ENCODE measurements at regions not wholly inside any gene's neighbourhood (a gene's known extent, or its start where the extent isn't known, plus 50 kb on each side); places are given as distances from the start of the nearest gene placed in this dataset.

DNA sequence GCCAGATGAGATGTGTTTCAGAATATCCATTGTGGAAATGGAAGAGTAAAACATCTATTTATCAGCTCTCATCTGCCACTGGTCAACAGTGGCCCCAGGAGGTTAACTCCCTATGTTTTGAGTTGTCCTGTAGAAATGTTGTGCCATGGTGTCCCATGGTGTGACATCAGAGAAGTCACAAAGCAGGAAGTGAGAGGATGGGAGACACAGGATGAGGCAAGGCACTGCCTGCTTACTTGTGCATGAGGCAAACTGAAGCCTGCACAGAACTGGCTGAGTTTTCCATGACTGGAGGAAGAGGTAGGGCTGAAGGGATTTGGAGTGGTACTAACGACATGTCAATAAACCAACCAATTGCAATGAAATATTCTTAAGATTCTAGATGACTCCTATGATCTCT, 131.5 kb upstream of the ZNF644 start:
- TF ChIP-seq, protein P1, sequence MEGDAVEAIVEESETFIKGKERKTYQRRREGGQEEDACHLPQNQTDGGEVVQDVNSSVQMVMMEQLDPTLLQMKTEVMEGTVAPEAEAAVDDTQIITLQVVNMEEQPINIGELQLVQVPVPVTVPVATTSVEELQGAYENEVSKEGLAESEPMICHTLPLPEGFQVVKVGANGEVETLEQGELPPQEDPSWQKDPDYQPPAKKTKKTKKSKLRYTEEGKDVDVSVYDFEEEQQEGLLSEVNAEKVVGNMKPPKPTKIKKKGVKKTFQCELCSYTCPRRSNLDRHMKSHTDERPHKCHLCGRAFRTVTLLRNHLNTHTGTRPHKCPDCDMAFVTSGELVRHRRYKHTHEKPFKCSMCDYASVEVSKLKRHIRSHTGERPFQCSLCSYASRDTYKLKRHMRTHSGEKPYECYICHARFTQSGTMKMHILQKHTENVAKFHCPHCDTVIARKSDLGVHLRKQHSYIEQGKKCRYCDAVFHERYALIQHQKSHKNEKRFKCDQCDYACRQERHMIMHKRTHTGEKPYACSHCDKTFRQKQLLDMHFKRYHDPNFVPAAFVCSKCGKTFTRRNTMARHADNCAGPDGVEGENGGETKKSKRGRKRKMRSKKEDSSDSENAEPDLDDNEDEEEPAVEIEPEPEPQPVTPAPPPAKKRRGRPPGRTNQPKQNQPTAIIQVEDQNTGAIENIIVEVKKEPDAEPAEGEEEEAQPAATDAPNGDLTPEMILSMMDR (IDR thresholded peaks at IDR 0.05; ENCODE audit: unreplicated experiment): no peak
- no peaks in the 10 kb centered on the region for H3K36me3 Mint-ChIP-seq (ENCODE audit: low read depth, unreplicated experiment)
- H3K27me3 Mint-ChIP-seq (ENCODE audit: unreplicated experiment): peaks cover 3% of the 10 kb centered on the region
- peaks cover 6% of the 10 kb centered on the region for H3K4me1 Mint-ChIP-seq (ENCODE audit: unreplicated experiment)
- no peak overlapping the region for H3K4me3 Mint-ChIP-seq (ENCODE audit: unreplicated experiment)
- no peak for DNase-seq (ENCODE audit: low spot score)
- H3K9me3 Mint-ChIP-seq (ENCODE audit: unreplicated experiment): no peaks in the 10 kb centered on the region
- H3K27ac Mint-ChIP-seq (ENCODE audit: unreplicated experiment): no peak overlapping the region

GRCh38 chr1:91152331-91152730, 130.5 kb upstream of the ZNF644 start:
- Mint-ChIP-seq H3K27ac (ENCODE audit: unreplicated experiment) (no peak overlapping the region), H3K27me3 (ENCODE audit: unreplicated experiment) (peaks cover 3% of the 10 kb centered on the region), H3K4me1 (ENCODE audit: unreplicated experiment) (peaks cover 6% of the 10 kb centered on the region), H3K9me3 (ENCODE audit: unreplicated experiment) (no peaks in the 10 kb centered on the region), H3K36me3 (ENCODE audit: low read depth, unreplicated experiment) (no peaks in the 10 kb centered on the region), H3K4me3 (ENCODE audit: unreplicated experiment) (no peak overlapping the region)
- TF ChIP-seq, protein P1 (IDR thresholded peaks at IDR 0.05; ENCODE audit: unreplicated experiment): no peak
- DNase-seq (ENCODE audit: low spot score): no peak

DNA sequence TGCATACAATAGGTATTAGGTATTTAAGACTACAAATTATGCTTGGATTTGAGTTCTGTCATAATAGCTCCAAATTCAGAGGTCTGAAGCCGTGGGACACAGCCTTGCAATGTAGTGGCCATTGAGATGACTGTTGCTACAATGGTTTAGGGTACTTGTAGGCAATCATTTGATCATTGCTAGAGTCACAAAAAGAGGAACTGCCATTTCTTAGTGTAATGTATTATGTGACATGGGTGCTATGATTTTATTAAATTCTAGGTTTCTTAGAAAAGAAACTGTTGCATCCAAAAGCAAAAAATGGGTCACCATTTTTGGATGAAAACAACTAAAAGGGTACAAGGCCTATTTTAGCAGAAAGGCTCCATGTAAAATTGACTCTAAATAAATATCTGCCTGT, 129.9 kb upstream of the ZNF644 start:
- H3K36me3 Mint-ChIP-seq (ENCODE audit: low read depth, unreplicated experiment): no peaks in the 10 kb centered on the region
- no peak overlapping the region for H3K27ac Mint-ChIP-seq (ENCODE audit: unreplicated experiment)
- DNase-seq (ENCODE audit: low spot score): no peak
- TF ChIP-seq, protein P1 (IDR thresholded peaks at IDR 0.05; ENCODE audit: unreplicated experiment): no peak
- H3K4me3 Mint-ChIP-seq (ENCODE audit: unreplicated experiment): no peak overlapping the region
- H3K9me3 Mint-ChIP-seq (ENCODE audit: unreplicated experiment): no peaks in the 10 kb centered on the region
- H3K4me1 Mint-ChIP-seq (ENCODE audit: unreplicated experiment): peaks cover 6% of the 10 kb centered on the region
- peaks cover 3% of the 10 kb centered on the region for H3K27me3 Mint-ChIP-seq (ENCODE audit: unreplicated experiment)

DNA sequence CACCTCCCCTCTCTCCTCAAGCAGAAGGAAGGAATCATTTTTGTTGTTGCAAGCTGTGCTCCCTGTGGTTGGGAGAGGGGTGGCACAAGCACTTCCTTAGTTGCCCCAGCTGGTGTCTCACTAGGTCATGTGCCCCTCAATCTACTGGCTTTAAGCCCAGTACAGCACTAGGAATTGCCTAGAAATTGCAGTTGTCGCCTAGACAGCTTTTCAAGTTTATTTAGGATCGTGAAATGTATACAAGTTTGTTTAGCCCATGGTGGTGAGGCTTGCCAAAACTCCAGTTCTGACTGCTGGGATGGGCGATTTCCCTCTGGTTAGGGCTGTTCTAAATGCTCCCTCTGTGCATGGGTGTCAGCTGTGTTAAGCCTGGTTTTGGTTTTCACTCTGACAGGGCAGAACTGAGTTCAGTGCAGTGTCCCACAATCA, 126.8 kb upstream of the ZNF644 start:
- Mint-ChIP-seq H3K27ac (ENCODE audit: unreplicated experiment) (no peak overlapping the region), H3K9me3 (ENCODE audit: unreplicated experiment) (no peaks in the 10 kb centered on the region), H3K36me3 (ENCODE audit: low read depth, unreplicated experiment) (no peaks in the 10 kb centered on the region), H3K27me3 (ENCODE audit: unreplicated experiment) (no peaks in the 10 kb centered on the region), H3K4me1 (ENCODE audit: unreplicated experiment) (no peaks in the 10 kb centered on the region), H3K4me3 (ENCODE audit: unreplicated experiment) (no peak overlapping the region)
- no peak for DNase-seq (ENCODE audit: low spot score)
- TF ChIP-seq, protein P1 (IDR thresholded peaks at IDR 0.05; ENCODE audit: unreplicated experiment): no peak

DNA sequence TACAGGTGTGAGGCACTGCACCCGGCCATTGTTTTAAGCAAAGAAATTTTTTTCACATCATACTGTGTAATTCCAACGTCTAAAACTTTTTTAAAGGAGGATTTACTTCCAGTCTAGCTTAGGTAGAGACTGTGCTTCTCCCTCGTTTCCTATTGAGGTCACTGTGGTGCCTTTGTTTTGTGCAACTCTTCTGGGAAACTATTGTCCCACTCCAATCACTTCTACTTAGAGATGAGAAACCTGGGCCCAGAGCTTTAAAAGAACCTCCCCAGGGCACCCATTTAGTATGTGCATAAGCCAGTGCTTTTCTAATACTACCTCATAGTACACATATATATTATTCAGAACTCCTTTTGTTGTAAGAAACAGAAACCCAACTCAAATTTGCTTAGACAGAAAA, 120.0 kb upstream of the ZNF644 start:
- Mint-ChIP-seq H3K9me3 (ENCODE audit: unreplicated experiment) (no peaks in the 10 kb centered on the region), H3K27me3 (ENCODE audit: unreplicated experiment) (peaks cover 2% of the 10 kb centered on the region), H3K36me3 (ENCODE audit: low read depth, unreplicated experiment) (no peaks in the 10 kb centered on the region), H3K27ac (ENCODE audit: unreplicated experiment) (no peak overlapping the region), H3K4me1 (ENCODE audit: unreplicated experiment) (no peaks in the 10 kb centered on the region), H3K4me3 (ENCODE audit: unreplicated experiment) (no peak overlapping the region)
- DNase-seq (ENCODE audit: low spot score): no peak
- TF ChIP-seq, protein P1 (IDR thresholded peaks at IDR 0.05; ENCODE audit: unreplicated experiment): no peak

Measured in endothelial cell (in vitro differentiated cells).